ENCODE measurements at regions not wholly inside any gene's neighbourhood (a gene's known extent, or its start where the extent isn't known, plus 50 kb on each side); places are given as distances from the start of the nearest gene placed in this dataset.

DNA sequence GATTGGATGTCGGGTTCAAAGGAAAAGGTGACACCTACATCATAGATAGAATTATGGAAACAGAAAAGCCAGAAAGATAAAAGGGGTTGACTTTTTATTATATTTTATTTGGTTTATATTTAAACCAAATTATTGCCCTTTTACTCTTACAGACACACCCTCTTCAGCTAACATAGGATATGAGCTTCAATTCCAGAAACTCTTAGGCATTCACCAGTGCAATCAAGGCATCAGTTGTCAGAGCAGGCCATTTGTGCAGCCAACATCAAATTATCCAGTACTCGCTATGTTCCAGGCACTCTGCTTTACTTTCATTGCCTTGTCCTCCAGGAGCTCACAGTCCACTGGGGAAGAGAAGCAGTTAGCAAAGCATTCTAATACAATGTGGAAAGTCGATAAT lies 347.5 kb downstream of the TFEC start (continued):
- no peak for TF ChIP-seq ETS1 (IDR thresholded peaks at IDR 0.05)
- TF ChIP-seq EZH2phosphoT487 (IDR thresholded peaks at IDR 0.05; ENCODE audit: unreplicated experiment): no peak
- TF ChIP-seq POLR2AphosphoS5 (IDR thresholded peaks at IDR 0.05; ENCODE audit: low read depth): no peak

DNA sequence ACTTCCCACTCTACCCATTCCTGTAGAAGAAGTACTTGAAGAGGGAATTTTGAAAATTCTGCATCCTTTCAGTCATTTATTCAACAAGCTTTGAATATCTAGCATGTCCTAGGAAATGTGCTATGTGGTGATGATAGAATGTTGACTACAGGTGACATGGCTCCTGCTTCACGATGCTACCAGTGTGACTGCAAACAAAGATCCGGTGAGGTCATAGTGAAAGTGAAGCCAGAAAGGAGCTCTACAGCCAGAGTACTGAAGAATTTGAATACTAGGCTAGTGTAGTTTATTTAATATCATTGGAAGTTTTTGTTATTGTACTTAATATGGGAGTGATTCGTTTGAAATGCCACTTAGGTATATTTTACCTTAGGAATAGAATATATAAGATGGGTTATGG lies 348.1 kb downstream of the TFEC start:
- Histone ChIP-seq H3K4me3 (no peak overlapping the region), H3K27ac (ENCODE audit: low read depth) (no peak overlapping the region), H3K4me1 (ENCODE audit: insufficient read depth) (peaks cover 11% of the 10 kb centered on the region), H3K36me3 (ENCODE audit: insufficient read depth) (no peaks in the 10 kb centered on the region), H3K4me2 (no peak overlapping the region), H3K9me2 (ENCODE audit: insufficient read depth) (no peaks in the 10 kb centered on the region), H3K79me2 (replicated peaks; ENCODE audit: insufficient read depth) (no peaks in the 10 kb centered on the region), H3F3A (replicated peaks; ENCODE audit: low read depth) (no peaks in the 10 kb centered on the region), H3K27me3 (ENCODE audit: insufficient read depth) (no peaks in the 10 kb centered on the region), H4K20me1 (replicated peaks; ENCODE audit: insufficient read depth) (no peaks in the 10 kb centered on the region), H2AFZ (no peak overlapping the region)
- TF ChIP-seq NANOG (IDR thresholded peaks at IDR 0.05; ENCODE audit: borderline replicate concordance) (no peak), ETS1 (IDR thresholded peaks at IDR 0.05) (no peak), ZNF462 (CRISPR knock-in tag; IDR thresholded peaks at IDR 0.05) (no peak)
- Mint-ChIP-seq H3K9me3 (no peaks in the 10 kb centered on the region), H3K27me3 (ENCODE audit: insufficient read depth, low read depth, poor library complexity) (no peaks in the 10 kb centered on the region), H3K36me3 (ENCODE audit: low read depth) (no peaks in the 10 kb centered on the region), H3K27ac (no peak overlapping the region), H3K4me1 (peaks cover 20% of the 10 kb centered on the region), H3K4me3 (no peak overlapping the region)
- DNase-seq (ENCODE audit: low spot score) (no peak), ATAC-seq (no peak)
